Keratinocyte (primary cell): ENCODE measurements at regions not wholly inside any gene's neighbourhood (a gene's known extent, or its start where the extent isn't known, plus 50 kb on each side); places are given as distances from the start of the nearest gene placed in this dataset.

ENCODE experiments used
- CTCF ChIP-seq, 3 experiments: IDR thresholded peaks in 1 of 3; conservative IDR thresholded peaks in 1 of 3; optimal IDR thresholded peaks in 1 of 3; 2 replicates in 2 of 3; 3 replicates in 1 of 3; pipeline versions ENCODE3 to v1.5.1; 2011; ENCODE audit warnings: low read length in 3 of 3, mild to moderate bottlenecking in 3 of 3, moderate library complexity in 2 of 3, control low read depth in 1 of 3, inconsistent platforms in 1 of 3; ENCODE audit not compliant: insufficient read depth in 2 of 3; ENCODE audit errors: extremely low read depth in 1 of 3
- EZH2 ChIP-seq: IDR thresholded peaks from one replicate; pipeline ENCODE4 v1.6.1; 2012; ENCODE audit warnings: inconsistent platforms, mild to moderate bottlenecking, low read length, moderate library complexity

DNA sequence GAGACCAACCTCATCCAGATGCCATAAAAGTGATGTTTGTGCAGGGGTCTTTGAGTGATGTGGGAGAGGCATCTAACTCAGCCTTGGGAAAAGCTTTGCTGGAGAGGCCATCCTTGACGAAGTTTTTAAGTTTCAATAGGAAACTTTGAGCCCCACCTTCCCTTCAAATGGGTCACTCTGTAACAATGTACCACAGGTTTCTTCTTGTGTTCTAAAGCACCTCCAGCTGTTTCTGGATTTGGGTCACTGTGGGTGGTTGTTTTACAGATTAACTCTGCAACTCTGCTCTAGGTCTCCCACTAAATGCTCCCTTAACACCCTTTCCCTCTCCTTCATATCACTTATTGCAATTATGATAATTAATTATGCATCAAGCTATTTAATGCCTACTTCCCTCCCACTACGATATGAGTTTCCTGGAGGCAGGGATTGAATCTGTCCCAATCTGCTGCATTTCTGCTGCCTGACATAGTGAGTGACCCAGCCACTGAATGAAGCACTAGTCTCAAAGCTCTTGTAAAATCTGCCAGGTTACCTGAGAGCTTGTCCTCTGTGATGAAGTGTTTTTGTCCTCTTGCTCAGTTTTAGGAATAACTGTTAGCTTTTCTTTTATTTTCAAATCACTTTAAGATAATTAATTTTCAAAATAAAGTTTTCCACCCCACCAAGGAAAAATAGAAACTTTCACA, 60.5 kb upstream of the PUM3 start:
- no peak for TF ChIP-seq CTCF (optimal IDR thresholded peaks at IDR 0.05 in 1 of 3, IDR thresholded peaks at IDR 0.05 in 1 of 3, conservative IDR thresholded peaks at IDR 0.05 in 1 of 3; ENCODE audit: extremely low read depth in 1 of 3, insufficient read depth in 2 of 3, low read length in 3 of 3)
- no peak for TF ChIP-seq EZH2
